Hepatocyte (in vitro differentiated cells): ENCODE measurements at regions not wholly inside any gene's neighbourhood (a gene's known extent, or its start where the extent isn't known, plus 50 kb on each side); places are given as distances from the start of the nearest gene placed in this dataset.

ENCODE experiments used
- EZH2 ChIP-seq: fragments of 200-600 bp; sonication (generic); IDR thresholded peaks from 2 replicates; pipeline ENCODE4 v1.6.1; 2016; ENCODE audit warnings: antibody characterized with exemption, mild to moderate bottlenecking, borderline replicate concordance
- TF ChIP-seq, protein P1 (sequence below): fragments of 200-600 bp; sonication (generic); IDR thresholded peaks from 2 replicates; pipeline ENCODE4 v1.5.1; 2016; ENCODE audit warnings: antibody characterized with exemption, mild to moderate bottlenecking; ENCODE audit not compliant: poor library complexity

GRCh38 chr6:74597266-74597665, 608.6 kb downstream of the COL12A1 start:
- TF ChIP-seq, protein P1, sequence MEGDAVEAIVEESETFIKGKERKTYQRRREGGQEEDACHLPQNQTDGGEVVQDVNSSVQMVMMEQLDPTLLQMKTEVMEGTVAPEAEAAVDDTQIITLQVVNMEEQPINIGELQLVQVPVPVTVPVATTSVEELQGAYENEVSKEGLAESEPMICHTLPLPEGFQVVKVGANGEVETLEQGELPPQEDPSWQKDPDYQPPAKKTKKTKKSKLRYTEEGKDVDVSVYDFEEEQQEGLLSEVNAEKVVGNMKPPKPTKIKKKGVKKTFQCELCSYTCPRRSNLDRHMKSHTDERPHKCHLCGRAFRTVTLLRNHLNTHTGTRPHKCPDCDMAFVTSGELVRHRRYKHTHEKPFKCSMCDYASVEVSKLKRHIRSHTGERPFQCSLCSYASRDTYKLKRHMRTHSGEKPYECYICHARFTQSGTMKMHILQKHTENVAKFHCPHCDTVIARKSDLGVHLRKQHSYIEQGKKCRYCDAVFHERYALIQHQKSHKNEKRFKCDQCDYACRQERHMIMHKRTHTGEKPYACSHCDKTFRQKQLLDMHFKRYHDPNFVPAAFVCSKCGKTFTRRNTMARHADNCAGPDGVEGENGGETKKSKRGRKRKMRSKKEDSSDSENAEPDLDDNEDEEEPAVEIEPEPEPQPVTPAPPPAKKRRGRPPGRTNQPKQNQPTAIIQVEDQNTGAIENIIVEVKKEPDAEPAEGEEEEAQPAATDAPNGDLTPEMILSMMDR = no peak
- TF ChIP-seq EZH2 = no peak
